ENCODE measurements at regions not wholly inside any gene's neighbourhood (a gene's known extent, or its start where the extent isn't known, plus 50 kb on each side); places are given as distances from the start of the nearest gene placed in this dataset.

- TF ChIP-seq POLR2A (IDR thresholded peaks at IDR 0.05), result no peak
- no peak for TF ChIP-seq CTCF (IDR thresholded peaks at IDR 0.05)
- no peak for TF ChIP-seq POLR2AphosphoS5 (IDR thresholded peaks at IDR 0.05)
These were observed 125.0 kb upstream of the NBEA start for GRCh38 chr13:34816908-34817665.

Measured in gastroesophageal sphincter (tissue), 3 donors.